ENCODE measurements at regions not wholly inside any gene's neighbourhood (a gene's known extent, or its start where the extent isn't known, plus 50 kb on each side); places are given as distances from the start of the nearest gene placed in this dataset.
A peak's percentile ranks its signal among the peaks of the same experiment; 100 is the strongest.
"Not testable (repeated sequence)": the region's sequence is repeated elsewhere in the genome, so short reads cannot be mapped to it uniquely, and the experiment has no call there.

- DNase-seq (ENCODE audit: low read depth) = no peak
These were observed 426.0 kb upstream of the NR3C2 start for GRCh38 chr4:148868191-148868590.

DNA sequence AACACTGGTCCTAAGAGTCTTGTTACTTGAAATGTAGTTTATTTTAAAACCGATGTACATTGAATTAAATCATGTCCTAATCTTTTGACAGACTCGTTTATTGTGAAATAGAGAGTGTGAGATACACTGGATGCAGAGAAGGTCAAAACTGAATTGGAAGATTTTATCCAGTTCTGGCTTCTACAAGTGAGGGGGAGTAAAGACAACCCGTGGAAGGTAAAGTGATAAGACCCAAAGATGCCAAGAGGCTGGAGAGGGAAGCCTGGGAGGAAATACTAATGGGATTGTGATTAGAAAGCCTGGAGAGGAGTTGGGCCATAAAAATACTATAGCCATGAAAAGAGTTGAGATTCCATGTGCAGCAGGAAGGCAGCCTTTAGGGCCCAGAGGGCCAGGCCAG, 424.5 kb upstream of the NR3C2 start:
- no peak for DNase-seq (ENCODE audit: low read depth)

DNA sequence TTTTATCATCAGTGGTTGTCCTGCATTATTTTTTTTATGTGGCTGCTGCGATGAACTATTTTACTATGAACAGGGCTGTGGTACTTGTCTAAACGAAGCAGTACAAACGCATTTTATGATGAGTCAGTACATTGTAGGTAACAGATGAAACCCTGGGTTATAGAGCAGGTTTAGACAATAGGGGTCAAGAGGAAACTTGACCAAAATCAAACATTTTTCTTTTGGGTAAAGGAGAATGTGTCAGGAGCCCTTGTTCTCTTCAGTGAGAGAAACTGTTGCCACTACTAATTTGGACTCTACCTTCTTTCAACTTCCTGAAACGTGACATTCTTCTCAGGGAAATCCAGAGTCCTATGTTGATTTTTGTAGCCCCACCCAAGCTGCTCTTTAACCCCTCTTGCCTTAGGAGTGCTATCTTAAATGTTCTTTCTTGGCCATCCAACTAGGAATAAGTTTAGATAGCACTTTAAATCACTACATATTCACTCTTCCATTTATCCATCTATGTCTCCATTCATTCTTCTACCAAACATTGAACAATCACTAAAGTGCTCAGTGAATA, 415.8 kb upstream of the NR3C2 start:
- no peak for DNase-seq (ENCODE audit: low read depth)

GRCh38 chr4:148857239-148857972, 415.2 kb upstream of the NR3C2 start:
- no peak for DNase-seq (ENCODE audit: low read depth)

DNA sequence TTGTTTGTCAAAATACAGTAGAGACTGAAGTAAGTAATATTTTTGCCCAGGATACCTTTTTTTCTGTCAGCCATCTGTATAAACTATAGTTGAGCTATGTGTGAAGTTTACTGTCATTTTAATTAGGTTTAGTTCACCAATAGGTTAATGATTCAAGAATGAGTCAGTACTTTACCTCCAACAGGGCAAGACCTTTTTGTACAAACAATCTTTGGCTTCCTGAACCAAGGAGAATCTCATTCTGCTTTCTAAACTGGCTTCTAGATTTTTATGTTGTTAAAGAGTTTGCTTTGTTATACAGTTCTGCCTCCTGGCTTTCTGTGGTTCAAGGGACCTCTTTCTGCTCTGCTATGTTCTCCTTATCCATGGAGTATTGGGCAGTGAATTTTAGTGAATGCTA, 412.0 kb upstream of the NR3C2 start:
- DNase-seq (ENCODE audit: low read depth) = no peak

DNA sequence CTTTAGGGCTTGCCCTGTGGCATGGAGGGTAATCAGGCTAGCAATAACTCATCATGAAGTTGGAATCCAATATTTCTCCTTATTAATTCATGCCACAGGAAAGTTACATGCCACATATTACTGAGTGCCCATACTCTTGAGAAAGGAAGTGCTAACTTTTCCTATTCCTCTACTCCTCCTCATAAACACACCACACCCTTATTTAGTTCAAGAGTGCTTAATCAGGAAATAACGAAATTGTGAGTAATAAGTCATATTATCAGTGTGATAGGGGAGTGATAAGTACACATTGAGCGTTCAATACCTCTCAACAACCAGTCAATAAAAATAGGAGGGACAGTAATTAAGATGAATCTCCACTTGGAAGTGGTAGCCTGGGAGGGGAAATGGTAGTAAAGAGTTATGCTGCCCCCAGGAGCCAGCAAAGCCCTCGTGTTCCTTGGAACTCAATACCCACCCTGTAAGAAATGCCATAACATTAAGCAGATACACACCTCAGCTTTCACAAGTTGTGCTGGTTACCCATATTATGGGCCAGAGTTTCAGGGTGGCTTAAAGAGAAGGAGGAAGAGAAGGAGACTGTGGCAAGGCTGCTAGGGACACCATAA, 410.0 kb upstream of the NR3C2 start:
- DNase-seq (ENCODE audit: low read depth) = no peak

DNA sequence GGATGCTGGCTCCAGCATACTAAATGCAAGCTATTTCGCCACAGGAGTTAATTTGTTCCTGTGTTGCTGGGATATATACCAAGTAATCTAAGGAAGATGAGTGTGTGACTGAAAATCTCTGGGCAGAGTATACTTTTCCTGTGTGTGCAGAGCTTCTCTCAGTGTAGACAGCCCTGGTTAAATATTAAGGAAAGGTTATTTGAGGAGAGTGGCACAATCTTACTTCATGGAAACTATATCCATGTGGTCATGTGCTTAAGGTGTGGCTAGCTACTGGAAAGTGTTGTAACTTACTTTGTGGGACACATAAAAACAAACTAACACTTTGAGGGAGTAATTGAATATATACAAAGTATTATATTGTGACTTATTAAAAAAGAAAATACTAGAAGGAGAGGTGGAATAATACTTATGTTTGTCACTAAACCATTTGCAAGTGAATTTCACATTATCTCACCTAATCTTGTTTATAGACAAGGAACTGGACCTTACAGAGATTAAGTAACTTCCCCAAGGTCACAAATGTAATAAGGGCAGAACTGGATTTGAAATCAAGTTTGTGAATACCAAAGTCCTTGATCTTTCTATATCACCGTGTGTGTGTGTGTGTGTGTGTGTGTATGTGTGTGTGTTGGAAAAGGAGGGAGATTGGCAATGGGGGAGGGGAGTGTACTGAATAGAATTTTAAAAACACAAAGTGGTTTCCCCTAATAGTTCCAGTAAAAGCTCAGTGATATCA, 408.2 kb upstream of the NR3C2 start:
- DNase-seq (ENCODE audit: low read depth) = no peak

GRCh38 chr4:148849581-148849980, 407.4 kb upstream of the NR3C2 start:
- no peak for DNase-seq (ENCODE audit: low read depth)

- no peak for DNase-seq (ENCODE audit: low read depth)
These were observed 405.5 kb upstream of the NR3C2 start for GRCh38 chr4:148847544-148848255.

DNA sequence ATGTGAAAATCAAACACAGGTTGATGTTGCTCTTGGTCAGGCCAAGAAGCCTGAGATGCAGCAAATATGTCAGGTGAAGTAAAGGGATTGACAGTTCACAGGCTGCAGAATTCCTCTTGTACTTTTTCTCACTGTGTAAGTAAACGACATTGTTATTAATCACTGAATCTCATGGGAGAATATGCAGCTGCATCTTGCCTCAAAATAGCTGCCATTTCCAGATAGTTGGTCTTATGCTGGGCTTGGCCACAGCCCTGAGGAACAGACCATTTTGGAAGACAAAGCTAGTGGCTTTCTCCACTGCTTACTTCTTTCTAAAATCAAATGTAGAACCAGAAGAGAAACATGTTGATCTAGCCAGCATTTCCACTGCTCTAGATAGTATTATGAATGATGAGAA, 403.4 kb upstream of the NR3C2 start:
- no peak for DNase-seq (ENCODE audit: low read depth)

- DNase-seq (ENCODE audit: low read depth) = no peak
These were observed 401.4 kb upstream of the NR3C2 start for GRCh38 chr4:148843625-148844024.

DNA sequence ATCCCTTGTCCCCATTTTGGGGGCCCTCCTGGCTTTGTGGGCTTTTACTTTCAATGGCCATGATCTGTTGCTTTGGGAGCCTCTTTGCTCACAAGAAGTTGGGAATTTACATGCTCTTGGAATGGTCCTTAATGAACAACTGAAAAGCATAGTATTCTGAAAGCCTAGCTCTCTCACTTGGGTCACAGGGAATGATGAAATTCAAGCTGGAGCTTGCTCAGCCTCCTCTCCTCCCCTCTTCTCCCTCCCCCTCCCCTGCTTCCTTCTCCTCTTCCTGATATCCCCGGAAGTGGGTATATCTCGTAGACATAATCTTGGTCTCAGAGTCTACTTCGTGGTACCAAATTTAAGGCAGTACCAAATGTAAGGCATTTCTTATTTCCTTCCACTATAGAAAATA, 400.6 kb upstream of the NR3C2 start:
- no peak for DNase-seq (ENCODE audit: low read depth)

GRCh38 chr4:148837571-148837970, 395.4 kb upstream of the NR3C2 start:
- DNase-seq (ENCODE audit: low read depth) = not testable (repeated sequence)

GRCh38 chr4:148834804-148835631, 392.8 kb upstream of the NR3C2 start:
- peak; percentile 41 for DNase-seq (ENCODE audit: low read depth)

DNA sequence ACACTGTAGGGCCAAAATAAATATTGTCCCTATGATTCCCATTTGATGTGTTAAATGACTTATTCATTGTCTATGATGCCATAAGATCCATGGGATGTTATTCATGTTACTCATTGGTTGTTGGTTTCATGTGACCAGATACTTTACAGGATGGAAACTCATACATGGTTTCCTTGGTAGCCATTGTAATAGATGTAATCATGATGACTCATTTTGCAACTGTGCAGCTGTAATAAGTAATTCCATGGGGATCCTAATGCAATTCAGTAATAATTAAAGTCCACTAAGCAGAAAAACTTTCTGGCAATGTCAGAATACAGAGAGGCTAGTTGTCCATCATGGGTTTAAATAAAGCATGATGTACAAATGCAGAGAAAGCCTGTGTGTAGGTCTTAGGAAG, 389.7 kb upstream of the NR3C2 start:
- peak; percentile 57 for DNase-seq (ENCODE audit: low read depth)

DNA sequence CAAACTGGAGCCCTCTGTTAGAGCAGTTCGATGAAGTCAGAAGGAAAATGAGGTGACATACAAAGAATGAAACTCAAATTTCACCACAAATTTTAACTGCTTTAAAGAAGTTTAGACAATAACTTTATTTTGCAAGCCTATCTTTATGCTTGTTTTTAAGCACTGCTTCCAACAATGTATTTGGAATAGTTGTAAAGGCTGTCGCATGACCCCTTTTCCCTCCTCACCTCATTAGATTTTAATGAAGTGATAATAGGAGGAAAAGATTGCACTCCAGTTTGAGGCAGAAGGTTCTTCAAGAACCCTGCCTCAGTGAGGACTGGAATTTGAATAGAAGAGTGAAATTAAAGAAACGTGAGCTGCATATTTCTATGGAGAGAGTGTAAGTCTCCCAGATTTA, 386.1 kb upstream of the NR3C2 start:
- DNase-seq (ENCODE audit: low read depth) = no peak

- DNase-seq (ENCODE audit: low read depth) = no peak
These were observed 385.6 kb upstream of the NR3C2 start for GRCh38 chr4:148827781-148828180.

GRCh38 chr4:148823419-148823769, 381.2 kb upstream of the NR3C2 start:
- no peak for DNase-seq (ENCODE audit: low read depth)

DNA sequence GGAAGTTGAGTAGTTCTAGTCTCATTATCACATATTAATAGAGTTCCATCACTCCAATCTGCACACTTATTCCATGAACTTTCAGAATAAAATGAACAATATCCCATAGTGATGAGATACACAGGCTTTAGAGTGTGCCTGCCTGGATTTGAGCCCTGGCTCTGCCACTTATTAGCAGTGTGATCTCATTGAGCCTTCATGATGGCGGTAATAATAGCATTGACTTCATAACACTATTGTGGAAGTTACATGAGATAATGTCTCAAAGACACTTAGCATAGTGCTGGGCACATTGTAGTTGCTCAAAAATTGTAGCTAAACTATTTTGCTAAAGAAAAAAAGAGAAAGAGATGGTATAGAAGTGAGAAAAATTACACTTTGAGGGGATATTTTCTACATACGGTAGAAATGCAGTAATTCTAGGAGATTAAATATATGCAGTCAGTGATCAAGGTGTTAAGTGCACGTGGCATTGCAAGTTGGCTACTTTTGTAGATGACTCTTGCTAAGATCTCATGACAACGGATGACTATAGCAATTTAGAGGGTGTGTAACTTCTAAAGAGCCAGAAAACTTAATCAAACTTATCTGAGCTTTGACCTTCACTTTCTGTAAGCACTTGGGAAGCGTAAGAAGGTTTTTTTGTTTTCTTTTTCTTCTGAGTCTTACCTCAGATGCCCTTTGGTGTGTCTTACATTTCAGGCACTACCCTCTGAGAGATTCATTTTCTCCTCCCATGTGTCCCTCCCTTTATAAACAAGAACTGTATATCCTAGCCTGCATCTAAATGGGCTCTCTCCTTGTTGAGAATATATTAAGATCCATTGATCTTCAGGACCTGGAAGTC, 380.6 kb upstream of the NR3C2 start:
- DNase-seq (ENCODE audit: low read depth) = no peak

DNA sequence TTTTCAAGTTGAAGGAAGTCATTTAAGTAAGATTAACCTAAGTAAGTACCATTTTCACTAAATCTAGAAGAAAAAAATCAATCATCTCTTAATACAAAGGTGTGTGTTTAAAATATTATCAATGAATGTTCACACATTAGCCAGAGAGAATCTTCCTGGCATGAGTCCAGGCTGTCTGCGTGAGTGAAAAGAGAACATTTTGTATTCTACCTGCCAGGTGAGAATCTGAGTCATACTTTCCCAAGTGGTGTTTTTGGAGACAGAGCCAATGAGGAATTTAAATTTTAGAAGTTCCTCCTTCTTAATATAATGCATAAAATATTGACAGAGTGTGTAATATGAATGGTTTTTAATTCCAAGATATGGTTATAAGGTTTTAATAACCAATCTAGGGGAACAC, 371.8 kb upstream of the NR3C2 start:
- DNase-seq (ENCODE audit: low read depth) = no peak

DNA sequence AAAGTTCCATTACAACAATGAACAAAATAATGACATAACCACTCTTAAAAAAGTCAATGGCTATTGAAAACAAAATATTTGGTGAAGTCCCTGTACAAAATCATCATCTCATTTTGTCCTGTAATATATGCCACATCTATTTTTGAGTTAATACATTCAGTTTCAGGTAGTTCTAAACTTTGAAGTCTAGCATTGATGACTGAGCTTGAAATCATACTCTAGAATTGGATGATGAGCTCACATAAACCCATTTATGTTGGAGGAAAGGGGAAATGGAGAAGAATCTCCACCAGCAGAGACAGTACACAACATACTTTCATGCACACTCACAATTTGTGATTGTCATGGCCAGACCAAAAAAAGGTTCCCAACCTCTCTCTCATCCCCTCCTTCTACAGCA, 371.1 kb upstream of the NR3C2 start:
- DNase-seq (ENCODE audit: low read depth) = no peak

Measured in GM04503 (cell line).